IMR-90 (cell line): ENCODE measurements at regions not wholly inside any gene's neighbourhood (a gene's known extent, or its start where the extent isn't known, plus 50 kb on each side); places are given as distances from the start of the nearest gene placed in this dataset.

ENCODE experiments used
- ATAC-seq: fragments of 200-7000 bp; cut with Tn5 transposase; 2 replicates; pipeline ENCODE4 v1.9.1; 2020; ENCODE audit warnings: low read depth, mild to moderate bottlenecking, moderate library complexity
- BruUV-seq: library from RNA; stranded (reverse); fragments of 400-500 nt; replicated peaks from 2 replicates; lab custom pipeline; 2021; lab: Mats Ljungman, UMichigan
- CTCF ChIA-PET: fragments of 300-600 bp; formaldehyde crosslinking; extraction: SDS; loops from one replicate; lab custom pipeline; 2021; ENCODE audit warnings: antibody characterized with exemption; lab: Yijun Ruan, JAX
- POLR2A ChIA-PET: fragments of 300-600 bp; sonication (Branson Sonifier 250); formaldehyde crosslinking; loops from one replicate; lab custom pipeline; 2022; ENCODE audit warnings: antibody characterized with exemption; ENCODE audit not compliant: unreplicated experiment; lab: Charles Lee
- DNase-seq: peaks from one replicate; pipeline ENCODE4 v3.0.0; 2013
- H2AFZ ChIP-seq: replicated peaks from 2 replicates; pipeline ENCODE3; 2013; ENCODE audit warnings: low read length, mild to moderate bottlenecking; ENCODE audit not compliant: poor library complexity
- H2AK5ac ChIP-seq: 2 replicates; pipeline ENCODE4 v1.6.1; 2013; ENCODE audit warnings: low read depth, low read length, inconsistent platforms
- H2AK9ac ChIP-seq: replicated peaks from 2 replicates; pipeline ENCODE3; 2013; ENCODE audit warnings: mild to moderate bottlenecking, low read depth, low read length, moderate library complexity; ENCODE audit not compliant: poor library complexity
- H2BK120ac ChIP-seq: 2 replicates; pipeline ENCODE4 v1.6.1; 2013; ENCODE audit warnings: low read depth, low read length, inconsistent platforms
- H2BK15ac ChIP-seq: 3 replicates; pipeline ENCODE4 v1.6.1; 2013; ENCODE audit warnings: low read depth, low read length, inconsistent platforms
- H2BK20ac ChIP-seq: 2 replicates; pipeline ENCODE4 v1.6.1; 2013; ENCODE audit warnings: low read depth, mild to moderate bottlenecking, inconsistent platforms, low read length, moderate library complexity
- H2BK5ac ChIP-seq: 2 replicates; pipeline ENCODE4 v1.6.1; 2013; ENCODE audit warnings: mild to moderate bottlenecking, low read depth, low read length, inconsistent platforms; ENCODE audit not compliant: poor library complexity, severe bottlenecking
- H3K14ac ChIP-seq: replicated peaks from 2 replicates; pipeline ENCODE4 v1.6.1; 2013; ENCODE audit warnings: low read depth, low read length, inconsistent platforms
- H3K18ac ChIP-seq: 2 replicates; pipeline ENCODE4 v1.6.1; 2013; ENCODE audit warnings: low read depth, low read length, control low read depth
- H3K23ac ChIP-seq: 2 replicates; pipeline ENCODE4 v1.6.1; 2013; ENCODE audit warnings: low read depth, low read length, inconsistent platforms
- H3K27ac ChIP-seq: 2 replicates; pipeline ENCODE4 v1.5.1; 2013; ENCODE audit warnings: mild to moderate bottlenecking, control low read depth, low read length; ENCODE audit not compliant: insufficient read depth
- H3K27me3 ChIP-seq: 2 replicates; pipeline ENCODE4 v1.6.1; 2013; ENCODE audit warnings: low read length; ENCODE audit not compliant: control insufficient read depth, insufficient read depth
- H3K36me3 ChIP-seq: 2 replicates; pipeline ENCODE4 v1.6.1; 2013; ENCODE audit warnings: low read length, mixed read lengths; ENCODE audit not compliant: control insufficient read depth, insufficient read depth
- H3K4ac ChIP-seq: 2 replicates; pipeline ENCODE4 v1.6.1; 2013; ENCODE audit warnings: low read depth, low read length, inconsistent platforms
- H3K4me1 ChIP-seq: 2 replicates; pipeline ENCODE4 v1.6.1; 2013; ENCODE audit warnings: low read length, mixed read lengths; ENCODE audit not compliant: control insufficient read depth, insufficient read depth
- H3K4me2 ChIP-seq: 2 replicates; pipeline ENCODE4 v1.6.1; 2013; ENCODE audit warnings: low read depth, mild to moderate bottlenecking, control low read depth, low read length, moderate library complexity
- H3K4me3 ChIP-seq: 2 replicates; pipeline ENCODE4 v1.5.1; 2013; ENCODE audit warnings: low read depth, mild to moderate bottlenecking, control low read depth, low read length, moderate library complexity; ENCODE audit not compliant: insufficient read depth
- H3K56ac ChIP-seq: 2 replicates; pipeline ENCODE4 v1.6.1; 2013; ENCODE audit warnings: low read length, inconsistent platforms; ENCODE audit not compliant: insufficient read depth; ENCODE audit errors: extremely low read depth
- H3K79me1 ChIP-seq, 2 experiments: 2 replicates each; pipeline ENCODE4 v1.6.1; 2013; ENCODE audit warnings: low read length in 2 of 2, inconsistent platforms in 1 of 2, low read depth in 1 of 2
- H3K9ac ChIP-seq: 2 replicates; pipeline ENCODE4 v1.6.1; 2013; ENCODE audit warnings: low read depth, low read length, control low read depth
- H3K9me1 ChIP-seq: 2 replicates; pipeline ENCODE4 v1.6.1; 2013; ENCODE audit warnings: low read length, inconsistent platforms; ENCODE audit not compliant: insufficient read depth
- H3K9me3 ChIP-seq: 2 replicates; pipeline ENCODE4 v1.6.1; 2013; ENCODE audit warnings: low read length; ENCODE audit not compliant: control insufficient read depth, insufficient read depth
- H4K20me1 ChIP-seq: 2 replicates; pipeline ENCODE4 v1.6.1; 2013; ENCODE audit warnings: low read length, inconsistent platforms; ENCODE audit not compliant: insufficient read depth
- H4K5ac ChIP-seq: 2 replicates; pipeline ENCODE4 v1.6.1; 2013; ENCODE audit warnings: mild to moderate bottlenecking, low read depth, low read length, control low read depth
- H4K8ac ChIP-seq, 2 experiments: 2 replicates each; pipeline ENCODE4 v1.6.1; 2013; ENCODE audit warnings: low read depth in 2 of 2, low read length in 2 of 2, control low read depth in 1 of 2, inconsistent platforms in 1 of 2
- H4K91ac ChIP-seq: 2 replicates; pipeline ENCODE4 v1.6.1; 2013; ENCODE audit warnings: low read depth, low read length, inconsistent platforms; ENCODE audit not compliant: insufficient read depth
- MAFK ChIP-seq: IDR thresholded peaks from 2 replicates; pipeline ENCODE4 v1.6.1; 2012; ENCODE audit warnings: low read depth, low read length, improper control_type of control experiment
- NFE2L2 ChIP-seq: fragments of 150-350 bp; IDR thresholded peaks from 2 replicates; pipeline ENCODE4 v1.6.1; 2016; ENCODE audit warnings: low read depth, mild to moderate bottlenecking, low read length
- USF2 ChIP-seq: fragments of 150-350 bp; IDR thresholded peaks from 2 replicates; pipeline ENCODE4 v1.6.1; 2017; ENCODE audit warnings: mild to moderate bottlenecking, antibody characterized with exemption, low read length, low read depth
- WGBS, 2 experiments: methylation state at CpG; one replicate each; pipeline versions ENCODE4 v1.1.5 to v1.1.7; 2013; ENCODE audit warnings: missing lambda C conversion rate in 2 of 2; ENCODE audit not compliant: insufficient read length in 1 of 2; ENCODE audit errors: extremely low coverage in 2 of 2; 5-methylcytosine and 5-hydroxymethylcytosine counted together
- dilution Hi-C: fragments of 300-500 bp; cut with HindIII; formaldehyde crosslinking; loops from one replicate; pipeline ENCODE4 v1.14.3; 2018; ENCODE audit warnings: low sequenced_read_pairs; ENCODE audit not compliant: unreplicated experiment
- in situ Hi-C: fragments of 300-500 bp; cut with MboI; formaldehyde crosslinking; loops from 3 replicates; pipeline ENCODE4 v1.14.3; 2019; ENCODE audit warnings: low sequenced_read_pairs, inconsistent platforms, mixed read lengths
- intact Hi-C: fragments of 100-400 bp; cut with micrococcal nuclease; formaldehyde crosslinking; loops from 2 replicates; pipeline ENCODE4 v1.10.0; 2022

GRCh38 chr2:19764998-19765397, 136.8 kb downstream of the TTC32 start:
- Histone ChIP-seq H3K79me1 (no peaks in the 10 kb centered on the region), H3K27me3 (no peaks in the 10 kb centered on the region), H2AK9ac (no peak overlapping the region), H4K8ac (no peak overlapping the region), H4K91ac (no peak overlapping the region), H4K20me1 (no peaks in the 10 kb centered on the region), H3K9me1 (peaks cover 3% of the 10 kb centered on the region; the same call in 1 of the 2 replicates), H3K18ac (peak overlapping the region; percentile 48; the same call in 1 of the 2 replicates), H2BK20ac (no peak overlapping the region), H3K27ac (no peak overlapping the region), H3K56ac (no peak overlapping the region), H3K9me3 (no peaks in the 10 kb centered on the region), H3K4me3 (no peak overlapping the region), H2BK5ac (no peak overlapping the region), H3K4ac (no peak overlapping the region), H3K23ac (no peak overlapping the region), H4K5ac (no peak overlapping the region), H3K9ac (no peak overlapping the region), H2BK15ac (0 out of 3 replicates have a peak overlapping the region, but pooled peaks have one; percentile 2), H3K4me1 (peaks cover 12% of the 10 kb centered on the region), H2AK5ac (no peak overlapping the region), H2BK120ac (no peak overlapping the region), H3K36me3 (no peaks in the 10 kb centered on the region), H3K14ac (0 out of 2 replicates have a peak overlapping the region, but pooled peaks have one; percentile 6), H3K4me2 (no peak overlapping the region), H2AFZ (no peak overlapping the region)
- 71% methylated on average over 4 of the region's 6 CpGs; no CpG with 5 or more reads in 1 of the 2 experiments for WGBS, 2 experiments
- intact Hi-C loops = no loop called here
- ATAC-seq (peak; percentile 52), DNase-seq (peak; percentile 65)
- dilution Hi-C loops = no loop called here
- POLR2A ChIA-PET = no interaction called here
- TF ChIP-seq NFE2L2 (0 out of 2 replicates have a peak, but pooled peaks have one; percentile 11), USF2 (no peak), MAFK (peak; percentile 45)
- in situ Hi-C loops = no loop called here
- CTCF ChIA-PET = no interaction called here
- BruUV-seq = no TSS peak
